ENCODE measurements at regions not wholly inside any gene's neighbourhood (a gene's known extent, or its start where the extent isn't known, plus 50 kb on each side); places are given as distances from the start of the nearest gene placed in this dataset.

GRCh38 chr15:98568382-98569017, 79.8 kb upstream of the IGF1R start:
- DNase-seq = no peak

- no peak for DNase-seq
Measured at GRCh38 chr15:98570119-98570518, 78.2 kb upstream of the IGF1R start.

- peak; percentile 14 for DNase-seq
Measured at GRCh38 chr15:98580572-98580971, 67.8 kb upstream of the IGF1R start.

GRCh38 chr15:98581715-98582114, 66.6 kb upstream of the IGF1R start:
- no peak for DNase-seq

GRCh38 chr15:98582900-98583554, 65.3 kb upstream of the IGF1R start:
- DNase-seq = no peak

GRCh38 chr15:98583771-98584430, 64.4 kb upstream of the IGF1R start:
- no peak for DNase-seq

GRCh38 chr15:98586066-98586465, 62.3 kb upstream of the IGF1R start:
- no peak for DNase-seq

GRCh38 chr15:98592136-98592535, 56.2 kb upstream of the IGF1R start:
- DNase-seq = no peak

- DNase-seq = no peak
Measured at GRCh38 chr15:98596131-98596530, 52.2 kb upstream of the IGF1R start.

GRCh38 chr15:98596885-98597392, 51.4 kb upstream of the IGF1R start:
- peak; percentile 42 for DNase-seq

- DNase-seq = no peak
Measured at GRCh38 chr15:98597666-98598065, 50.7 kb upstream of the IGF1R start.

Data from NCI-H2029 (cell line).